Prostate gland (tissue), 2 donors: ENCODE measurements at regions not wholly inside any gene's neighbourhood (a gene's known extent, or its start where the extent isn't known, plus 50 kb on each side); places are given as distances from the start of the nearest gene placed in this dataset.

Experiments
- DNase-seq: peaks from one replicate; pipeline ENCODE4 v3.0.0-alpha.2; 2019; ENCODE audit warnings: low spot score
- H3K27ac ChIP-seq, 2 donors: fragments of 200-600 bp; sonication (generic); 2 replicates each; pipeline ENCODE4 v1.5.1; 2017 to 2019
- H3K27me3 ChIP-seq: fragments of 200-600 bp; sonication (generic); replicated peaks from 2 replicates; pipeline ENCODE4 v1.5.1; 2019; ENCODE audit not compliant: insufficient read depth
- H3K36me3 ChIP-seq, 2 donors: fragments of 200-600 bp; sonication (generic); 1 replicate in 1 of 2; 2 replicates in 1 of 2; pipeline versions ENCODE4 v1.5.1 to v1.8.1; 2017 to 2019
- H3K4me1 ChIP-seq: fragments of 200-600 bp; sonication (generic); replicated peaks from 2 replicates; pipeline ENCODE4 v1.5.1; 2019
- H3K4me3 ChIP-seq, 2 donors: fragments of 200-600 bp; sonication (generic); 2 replicates each; pipeline ENCODE4 v1.5.1; 2017 to 2019
- H3K9me3 ChIP-seq: fragments of 200-600 bp; sonication (generic); 2 replicates; pipeline ENCODE4 v1.5.1; 2017
- POLR2A ChIP-seq: fragments of 450-650 bp; IDR thresholded peaks from one replicate; pipeline ENCODE4 v1.6.1; 2016; ENCODE audit warnings: antibody characterized with exemption, mild to moderate bottlenecking
- POLR2AphosphoS5 ChIP-seq: sonication (generic); formaldehyde crosslinking; IDR thresholded peaks from one replicate; pipeline ENCODE4 v1.6.1; 2017; ENCODE audit warnings: antibody characterized with exemption
- WGBS: methylation state at CpG from one replicate; pipeline ENCODE4 v1.1.5; 2018; 5-methylcytosine and 5-hydroxymethylcytosine counted together
- intact Hi-C: fragments of 100-400 bp; cut with DNase I; formaldehyde crosslinking; loops from one replicate; pipeline ENCODE4 v1.14.2; 2022
- TF ChIP-seq, protein P1 (sequence below), 4 experiments: fragments of 200-600 bp in 2 of 4; fragments of 450-650 bp in 2 of 4; sonication (generic) in 2 of 4; IDR thresholded peaks; 1 replicate in 3 of 4; 2 replicates in 1 of 4; pipeline ENCODE4 v1.5.1; 2016 to 2019; ENCODE audit warnings: antibody characterized with exemption in 4 of 4, mild to moderate bottlenecking in 2 of 4, moderate library complexity in 2 of 4

DNA sequence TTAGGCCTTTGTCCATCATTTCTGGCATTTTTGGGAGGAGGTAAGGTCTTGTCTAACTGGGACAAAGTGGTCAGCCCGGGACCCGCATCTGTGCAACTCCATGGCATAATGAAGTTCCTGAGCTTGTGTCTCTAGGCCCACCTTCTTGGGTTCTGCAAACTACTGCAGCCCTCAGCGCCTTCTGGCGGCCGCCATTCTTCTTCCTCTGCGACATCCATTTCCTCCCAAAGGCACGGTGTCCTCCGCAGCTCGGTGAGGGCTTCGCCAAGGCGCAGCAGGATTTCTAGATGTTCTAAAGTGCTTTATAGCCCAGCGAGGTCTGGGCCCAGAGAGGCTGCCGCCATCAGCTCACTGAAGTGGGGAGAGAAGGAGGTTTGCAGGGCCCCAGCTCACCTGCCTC lies 134.4 kb upstream of the OR4E1 start:
- 92% methylated on average over 13 of the region's 13 CpGs for WGBS
- DNase-seq = no peak

DNA sequence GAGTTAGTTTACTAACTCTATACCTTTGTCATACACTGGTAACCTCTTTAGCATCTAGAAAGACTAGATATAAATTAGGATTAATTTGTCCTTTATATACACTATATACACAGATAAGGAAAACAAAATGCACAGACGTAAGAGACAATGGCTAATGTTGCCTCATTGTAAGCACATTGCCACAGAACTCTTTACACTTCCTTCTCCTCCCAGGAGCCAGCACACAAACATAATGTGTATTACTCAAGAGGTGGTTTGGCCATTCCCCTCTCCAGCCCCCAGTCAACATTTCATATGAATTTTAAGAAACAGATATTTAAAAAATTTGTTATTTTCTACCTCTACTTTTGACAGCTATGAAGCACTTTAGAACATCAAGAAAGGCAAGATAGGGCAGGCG lies 131.4 kb upstream of the OR4E1 start:
- H3K27me3 ChIP-seq = peaks cover 4% of the 10 kb centered on the region
- H3K4me1 ChIP-seq = no peaks in the 10 kb centered on the region
- H3K9me3 ChIP-seq = no peaks in the 10 kb centered on the region
- TF ChIP-seq POLR2AphosphoS5 (no peak), POLR2A (no peak)
- TF ChIP-seq, protein P1, sequence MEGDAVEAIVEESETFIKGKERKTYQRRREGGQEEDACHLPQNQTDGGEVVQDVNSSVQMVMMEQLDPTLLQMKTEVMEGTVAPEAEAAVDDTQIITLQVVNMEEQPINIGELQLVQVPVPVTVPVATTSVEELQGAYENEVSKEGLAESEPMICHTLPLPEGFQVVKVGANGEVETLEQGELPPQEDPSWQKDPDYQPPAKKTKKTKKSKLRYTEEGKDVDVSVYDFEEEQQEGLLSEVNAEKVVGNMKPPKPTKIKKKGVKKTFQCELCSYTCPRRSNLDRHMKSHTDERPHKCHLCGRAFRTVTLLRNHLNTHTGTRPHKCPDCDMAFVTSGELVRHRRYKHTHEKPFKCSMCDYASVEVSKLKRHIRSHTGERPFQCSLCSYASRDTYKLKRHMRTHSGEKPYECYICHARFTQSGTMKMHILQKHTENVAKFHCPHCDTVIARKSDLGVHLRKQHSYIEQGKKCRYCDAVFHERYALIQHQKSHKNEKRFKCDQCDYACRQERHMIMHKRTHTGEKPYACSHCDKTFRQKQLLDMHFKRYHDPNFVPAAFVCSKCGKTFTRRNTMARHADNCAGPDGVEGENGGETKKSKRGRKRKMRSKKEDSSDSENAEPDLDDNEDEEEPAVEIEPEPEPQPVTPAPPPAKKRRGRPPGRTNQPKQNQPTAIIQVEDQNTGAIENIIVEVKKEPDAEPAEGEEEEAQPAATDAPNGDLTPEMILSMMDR (IDR thresholded peaks at IDR 0.05) = no peak
- H3K27ac ChIP-seq = no peak overlapping the region
- 80% methylated on average over 2 of the region's 2 CpGs for WGBS
- no peak for DNase-seq
- intact Hi-C loops = no loop called here
- H3K4me3 ChIP-seq = no peak overlapping the region
- no peaks in the 10 kb centered on the region for H3K36me3 ChIP-seq

More for the DNA sequence above, 134.4 kb upstream of the OR4E1 start:
- Histone ChIP-seq H3K27me3 (no peaks in the 10 kb centered on the region), H3K27ac (no peak overlapping the region), H3K9me3 (no peaks in the 10 kb centered on the region), H3K4me3 (no peak overlapping the region), H3K4me1 (no peaks in the 10 kb centered on the region), H3K36me3 (no peaks in the 10 kb centered on the region)
- intact Hi-C loops = no loop called here
- TF ChIP-seq, protein P1 (IDR thresholded peaks at IDR 0.05) = no peak
- no peak for TF ChIP-seq POLR2AphosphoS5
- no peak for TF ChIP-seq POLR2A

DNA sequence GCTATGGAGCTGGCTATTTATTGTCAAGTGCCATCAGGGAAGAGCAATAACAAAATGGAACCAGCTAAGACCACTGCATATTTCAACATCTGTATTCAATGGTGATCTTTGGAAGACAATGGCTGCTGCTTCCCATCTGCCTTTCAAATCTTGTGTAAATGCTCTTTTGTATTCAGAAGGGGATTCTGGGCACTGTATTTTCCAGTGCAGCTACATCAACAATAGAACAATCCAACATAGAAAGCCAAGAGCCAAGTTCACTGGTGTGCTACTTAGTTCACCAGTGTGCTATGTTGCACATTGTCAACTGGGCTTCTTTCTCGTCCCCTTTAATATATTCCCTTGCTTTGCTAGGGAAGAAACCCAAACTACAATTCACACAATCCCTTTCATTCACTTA lies 128.8 kb upstream of the OR4E1 start:
- H3K27me3 ChIP-seq = peaks cover 4% of the 10 kb centered on the region
- no peak for DNase-seq
- no peaks in the 10 kb centered on the region for H3K36me3 ChIP-seq
- no peak overlapping the region for H3K27ac ChIP-seq
- H3K4me1 ChIP-seq = no peaks in the 10 kb centered on the region
- no peak overlapping the region for H3K4me3 ChIP-seq
- 77% methylated on average over 1 of the region's 1 CpG for WGBS
- TF ChIP-seq POLR2AphosphoS5 (no peak), POLR2A (no peak)
- TF ChIP-seq, protein P1 (IDR thresholded peaks at IDR 0.05) = no peak
- intact Hi-C loops = no loop called here
- no peaks in the 10 kb centered on the region for H3K9me3 ChIP-seq

DNA sequence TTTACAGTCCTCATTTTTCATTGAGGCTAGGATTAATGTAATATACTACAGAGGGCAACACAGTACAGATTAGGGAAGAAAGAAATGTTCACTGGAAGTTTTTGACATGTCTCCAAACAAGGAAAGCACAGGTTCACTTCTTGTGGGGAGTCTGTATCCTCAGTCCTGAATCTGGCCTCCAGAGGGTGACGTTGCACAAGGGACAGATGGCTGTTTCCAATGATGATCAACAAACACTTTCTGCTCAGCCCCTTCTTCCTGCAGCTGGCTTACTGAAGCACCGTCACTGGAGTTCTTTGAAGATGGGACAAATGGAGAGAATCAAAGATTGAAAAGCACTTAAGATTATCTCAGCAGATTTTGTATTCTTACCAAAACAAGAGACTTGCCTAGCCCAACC lies 123.3 kb upstream of the OR4E1 start:
- no peaks in the 10 kb centered on the region for H3K4me1 ChIP-seq
- intact Hi-C loops = no loop called here
- no peak for DNase-seq
- H3K27me3 ChIP-seq = peaks cover 4% of the 10 kb centered on the region
- TF ChIP-seq, protein P1 (IDR thresholded peaks at IDR 0.05) = no peak
- TF ChIP-seq POLR2AphosphoS5 (no peak), POLR2A (no peak)
- H3K27ac ChIP-seq = no peak overlapping the region
- 53% methylated on average over 2 of the region's 2 CpGs for WGBS
- no peaks in the 10 kb centered on the region for H3K36me3 ChIP-seq
- H3K4me3 ChIP-seq = no peak overlapping the region
- H3K9me3 ChIP-seq = no peaks in the 10 kb centered on the region

DNA sequence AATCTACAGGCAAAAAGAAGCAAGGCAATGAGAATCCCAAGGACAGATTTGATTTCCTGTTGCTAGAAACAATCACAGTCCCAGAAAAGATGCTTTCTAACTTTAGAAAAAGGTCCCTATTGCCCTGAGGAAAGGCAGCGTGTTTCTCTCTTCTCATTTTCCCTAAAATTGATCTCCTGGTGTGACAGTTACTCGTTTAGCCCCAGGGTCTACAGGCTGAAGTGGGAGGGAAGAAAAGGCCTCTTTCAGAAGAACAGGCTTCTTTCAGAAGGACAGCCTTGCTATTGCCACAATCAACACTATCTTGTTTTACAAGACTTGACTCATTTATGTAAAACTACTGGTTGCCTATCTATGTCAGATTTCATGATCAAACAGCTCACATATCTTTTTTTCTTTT lies 121.8 kb upstream of the OR4E1 start:
- no peak for TF ChIP-seq POLR2A
- TF ChIP-seq, protein P1 (IDR thresholded peaks at IDR 0.05) = no peak
- H3K27ac ChIP-seq = no peak overlapping the region
- no peaks in the 10 kb centered on the region for H3K27me3 ChIP-seq
- no peak overlapping the region for H3K4me3 ChIP-seq
- WGBS = 21% methylated on average over 2 of the region's 2 CpGs
- no peak for DNase-seq
- no peaks in the 10 kb centered on the region for H3K9me3 ChIP-seq
- intact Hi-C loops = no loop called here
- no peaks in the 10 kb centered on the region for H3K36me3 ChIP-seq
- no peaks in the 10 kb centered on the region for H3K4me1 ChIP-seq
